ENCODE measurements at regions not wholly inside any gene's neighbourhood (a gene's known extent, or its start where the extent isn't known, plus 50 kb on each side); places are given as distances from the start of the nearest gene placed in this dataset.

DNA sequence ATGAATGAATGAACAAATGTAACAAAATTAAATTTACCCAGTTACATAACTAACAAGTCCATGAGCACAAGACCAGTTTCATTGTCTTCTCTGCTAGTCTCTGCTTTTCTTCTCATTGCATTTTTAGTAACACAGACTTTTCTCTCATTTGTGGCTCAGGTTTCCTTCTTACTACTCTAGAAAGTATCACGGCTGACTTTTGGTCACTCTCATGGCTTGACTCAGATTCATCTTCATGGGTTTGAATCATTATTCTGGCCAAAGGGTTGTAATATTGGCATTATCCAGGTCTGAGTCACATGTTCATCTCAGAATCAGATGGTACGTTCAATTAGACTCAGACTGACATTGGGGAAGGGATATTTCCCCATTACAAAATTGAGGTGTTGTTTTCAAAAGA is 121.5 kb upstream of the SATB1 start:
- Histone ChIP-seq H3K9me3 (ENCODE audit: severe bottlenecking) (no peaks in the 10 kb centered on the region), H3K4me3 (ENCODE audit: low read depth, low read length) (no peak overlapping the region), H3K27me3 (ENCODE audit: insufficient read depth, low read depth, severe bottlenecking) (no peaks in the 10 kb centered on the region), H3K27ac (no peak overlapping the region), H3K36me3 (no peaks in the 10 kb centered on the region)
- TF ChIP-seq CTCF (IDR thresholded peaks at IDR 0.05; ENCODE audit: low read depth, low read length): no peak
- DNase-seq: no peak

GRCh38 chr3:18544146-18544545 is 119.0 kb upstream of the SATB1 start:
- Histone ChIP-seq H3K36me3 (no peaks in the 10 kb centered on the region), H3K4me3 (ENCODE audit: low read depth, low read length) (no peak overlapping the region), H3K27ac (no peak overlapping the region), H3K9me3 (ENCODE audit: severe bottlenecking) (no peaks in the 10 kb centered on the region), H3K27me3 (ENCODE audit: insufficient read depth, low read depth, severe bottlenecking) (no peaks in the 10 kb centered on the region)
- TF ChIP-seq CTCF (IDR thresholded peaks at IDR 0.05; ENCODE audit: low read depth, low read length): no peak
- no peak for DNase-seq

GRCh38 chr3:18538463-18539230 is 113.5 kb upstream of the SATB1 start:
- H3K9me3 ChIP-seq (ENCODE audit: severe bottlenecking): no peaks in the 10 kb centered on the region
- H3K36me3 ChIP-seq: no peaks in the 10 kb centered on the region
- no peak overlapping the region for H3K4me3 ChIP-seq (ENCODE audit: low read depth, low read length)
- no peak for DNase-seq
- H3K27me3 ChIP-seq (ENCODE audit: insufficient read depth, low read depth, severe bottlenecking): no peaks in the 10 kb centered on the region
- TF ChIP-seq CTCF (IDR thresholded peaks at IDR 0.05; ENCODE audit: low read depth, low read length): no peak
- no peak overlapping the region for H3K27ac ChIP-seq

DNA sequence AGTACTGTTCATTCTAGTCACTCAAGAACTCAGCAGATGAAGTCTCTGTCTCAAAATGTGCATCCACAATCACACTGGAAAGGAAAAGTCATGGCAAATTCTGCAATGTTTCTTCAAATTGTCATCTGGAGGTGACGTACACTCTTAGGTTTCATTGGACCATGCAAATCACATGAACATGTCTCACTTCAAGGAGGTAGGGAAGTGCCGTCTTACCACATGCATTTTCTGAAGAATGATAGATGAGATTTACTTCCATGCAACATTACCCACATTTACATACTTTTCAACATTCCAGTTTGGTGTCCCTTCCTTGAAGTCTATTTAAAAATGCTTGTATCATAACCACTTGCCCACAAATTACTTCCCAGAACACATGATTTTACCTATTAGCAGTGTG is 107.9 kb upstream of the SATB1 start:
- Histone ChIP-seq H3K9me3 (ENCODE audit: severe bottlenecking) (no peaks in the 10 kb centered on the region), H3K4me3 (ENCODE audit: low read depth, low read length) (no peak overlapping the region), H3K27me3 (ENCODE audit: insufficient read depth, low read depth, severe bottlenecking) (no peaks in the 10 kb centered on the region), H3K27ac (no peak overlapping the region), H3K36me3 (no peaks in the 10 kb centered on the region)
- DNase-seq: no peak
- no peak for TF ChIP-seq CTCF (IDR thresholded peaks at IDR 0.05; ENCODE audit: low read depth, low read length)

- DNase-seq: no peak
- H3K27ac ChIP-seq: no peak overlapping the region
- H3K9me3 ChIP-seq (ENCODE audit: severe bottlenecking): no peaks in the 10 kb centered on the region
- H3K36me3 ChIP-seq: no peaks in the 10 kb centered on the region
- TF ChIP-seq CTCF (IDR thresholded peaks at IDR 0.05; ENCODE audit: low read depth, low read length): no peak
- no peak overlapping the region for H3K4me3 ChIP-seq (ENCODE audit: low read depth, low read length)
- no peaks in the 10 kb centered on the region for H3K27me3 ChIP-seq (ENCODE audit: insufficient read depth, low read depth, severe bottlenecking)
Measured at GRCh38 chr3:18531662-18532061, 106.5 kb upstream of the SATB1 start.

- no peaks in the 10 kb centered on the region for H3K27me3 ChIP-seq (ENCODE audit: insufficient read depth, low read depth, severe bottlenecking)
- H3K36me3 ChIP-seq: no peaks in the 10 kb centered on the region
- peaks cover 3% of the 10 kb centered on the region for H3K9me3 ChIP-seq (ENCODE audit: severe bottlenecking)
- TF ChIP-seq CTCF (IDR thresholded peaks at IDR 0.05; ENCODE audit: low read depth, low read length): no peak
- H3K27ac ChIP-seq: no peak overlapping the region
- no peak for DNase-seq
- no peak overlapping the region for H3K4me3 ChIP-seq (ENCODE audit: low read depth, low read length)
Measured at GRCh38 chr3:18529631-18530030, 104.5 kb upstream of the SATB1 start.

All from WERI-Rb-1 (cell line).